ENCODE measurements at regions not wholly inside any gene's neighbourhood (a gene's known extent, or its start where the extent isn't known, plus 50 kb on each side); places are given as distances from the start of the nearest gene placed in this dataset.
"Not testable (repeated sequence)": the region's sequence is repeated elsewhere in the genome, so short reads cannot be mapped to it uniquely, and the experiment has no call there.

GRCh38 chr6:67882436-67883311, 752.4 kb upstream of the ADGRB3 start:
- ATAC-seq (no peak), DNase-seq (no peak)
- Mint-ChIP-seq H3K9me3 (ENCODE audit: insufficient read depth) (peaks cover 7% of the 10 kb centered on the region), H3K27ac (no peak overlapping the region), H3K4me1 (ENCODE audit: low read depth) (no peaks in the 10 kb centered on the region), H3K4me3 (no peak overlapping the region), H3K36me3 (ENCODE audit: low read depth) (no peaks in the 10 kb centered on the region), H3K27me3 (ENCODE audit: low read depth) (no peaks in the 10 kb centered on the region)
- POLR2A ChIA-PET, result no interaction called here
- CTCF ChIA-PET, result no interaction called here

GRCh38 chr6:67881706-67882065, 753.4 kb upstream of the ADGRB3 start:
- DNase-seq (no peak), ATAC-seq (no peak)
- Mint-ChIP-seq H3K27me3 (ENCODE audit: low read depth) (no peaks in the 10 kb centered on the region), H3K9me3 (ENCODE audit: insufficient read depth) (no peaks in the 10 kb centered on the region), H3K4me1 (ENCODE audit: low read depth) (no peaks in the 10 kb centered on the region), H3K36me3 (ENCODE audit: low read depth) (no peaks in the 10 kb centered on the region), H3K4me3 (no peak overlapping the region), H3K27ac (no peak overlapping the region)
- CTCF ChIA-PET, result no interaction called here
- POLR2A ChIA-PET, result no interaction called here

GRCh38 chr6:67880939-67881705, 754.0 kb upstream of the ADGRB3 start:
- Mint-ChIP-seq H3K9me3 (ENCODE audit: insufficient read depth) (no peaks in the 10 kb centered on the region), H3K4me3 (no peak overlapping the region), H3K4me1 (ENCODE audit: low read depth) (no peaks in the 10 kb centered on the region), H3K27me3 (ENCODE audit: low read depth) (no peaks in the 10 kb centered on the region), H3K27ac (no peak overlapping the region), H3K36me3 (ENCODE audit: low read depth) (no peaks in the 10 kb centered on the region)
- ChIA-PET POLR2A (no interaction called here), CTCF (no interaction called here)
- DNase-seq (no peak), ATAC-seq (no peak)

- CTCF ChIA-PET; H3K27me3 Mint-ChIP-seq (ENCODE audit: low read depth); H3K4me3 Mint-ChIP-seq; H3K27ac Mint-ChIP-seq; H3K4me1 Mint-ChIP-seq (ENCODE audit: low read depth); ATAC-seq; DNase-seq; H3K9me3 Mint-ChIP-seq (ENCODE audit: insufficient read depth); H3K36me3 Mint-ChIP-seq (ENCODE audit: low read depth); POLR2A ChIA-PET: not testable (repeated sequence)
These were observed 754.7 kb upstream of the ADGRB3 start for GRCh38 chr6:67880343-67880742.

- H3K9me3 Mint-ChIP-seq (ENCODE audit: insufficient read depth); ATAC-seq; CTCF ChIA-PET; H3K4me1 Mint-ChIP-seq (ENCODE audit: low read depth); DNase-seq; H3K27ac Mint-ChIP-seq; H3K27me3 Mint-ChIP-seq (ENCODE audit: low read depth); H3K4me3 Mint-ChIP-seq; POLR2A ChIA-PET; H3K36me3 Mint-ChIP-seq (ENCODE audit: low read depth): not testable (repeated sequence)
These were observed 755.2 kb upstream of the ADGRB3 start for GRCh38 chr6:67879928-67880327.

GRCh38 chr6:67879105-67879904, 755.8 kb upstream of the ADGRB3 start:
- ATAC-seq; CTCF ChIA-PET; DNase-seq; H3K27ac Mint-ChIP-seq; H3K4me3 Mint-ChIP-seq; H3K36me3 Mint-ChIP-seq (ENCODE audit: low read depth); H3K9me3 Mint-ChIP-seq (ENCODE audit: insufficient read depth); H3K27me3 Mint-ChIP-seq (ENCODE audit: low read depth); H3K4me1 Mint-ChIP-seq (ENCODE audit: low read depth); POLR2A ChIA-PET: not testable (repeated sequence)

- DNase-seq; H3K4me3 Mint-ChIP-seq; H3K27ac Mint-ChIP-seq; H3K4me1 Mint-ChIP-seq (ENCODE audit: low read depth); ATAC-seq; POLR2A ChIA-PET; H3K27me3 Mint-ChIP-seq (ENCODE audit: low read depth); H3K9me3 Mint-ChIP-seq (ENCODE audit: insufficient read depth); H3K36me3 Mint-ChIP-seq (ENCODE audit: low read depth); CTCF ChIA-PET: not testable (repeated sequence)
These were observed 756.9 kb upstream of the ADGRB3 start for GRCh38 chr6:67878216-67878615.

- CTCF ChIA-PET, result no interaction called here
- H3K9me3 Mint-ChIP-seq (ENCODE audit: insufficient read depth), result peaks cover 12% of the 10 kb centered on the region
- no peak for DNase-seq
These were observed 757.8 kb upstream of the ADGRB3 start for GRCh38 chr6:67877288-67877687.

GRCh38 chr6:67875877-67876383, 759.2 kb upstream of the ADGRB3 start:
- Mint-ChIP-seq H3K4me1 (ENCODE audit: low read depth) (no peaks in the 10 kb centered on the region), H3K36me3 (ENCODE audit: low read depth) (no peaks in the 10 kb centered on the region), H3K4me3 (no peak overlapping the region), H3K27me3 (ENCODE audit: low read depth) (no peaks in the 10 kb centered on the region), H3K9me3 (ENCODE audit: insufficient read depth) (peaks cover 13% of the 10 kb centered on the region), H3K27ac (no peak overlapping the region)
- ChIA-PET POLR2A (no interaction called here), CTCF (no interaction called here)
- DNase-seq (no peak), ATAC-seq (no peak)

More at GRCh38 chr6:67877288-67877687, 757.8 kb upstream of the ADGRB3 start:
- Mint-ChIP-seq H3K36me3 (ENCODE audit: low read depth) (no peaks in the 10 kb centered on the region), H3K27me3 (ENCODE audit: low read depth) (no peaks in the 10 kb centered on the region), H3K4me1 (ENCODE audit: low read depth) (no peaks in the 10 kb centered on the region), H3K27ac (no peak overlapping the region), H3K4me3 (no peak overlapping the region)
- POLR2A ChIA-PET, result no interaction called here
- ATAC-seq, result no peak

- H3K4me1 Mint-ChIP-seq (ENCODE audit: low read depth), result no peaks in the 10 kb centered on the region
- H3K27ac Mint-ChIP-seq, result no peak overlapping the region
- ATAC-seq (no peak), DNase-seq (no peak)
- peaks cover 29% of the 10 kb centered on the region for H3K9me3 Mint-ChIP-seq (ENCODE audit: insufficient read depth)
- no peak overlapping the region for H3K4me3 Mint-ChIP-seq
- CTCF ChIA-PET, result no interaction called here
- no peaks in the 10 kb centered on the region for H3K27me3 Mint-ChIP-seq (ENCODE audit: low read depth)
- POLR2A ChIA-PET, result no interaction called here
- H3K36me3 Mint-ChIP-seq (ENCODE audit: low read depth), result no peaks in the 10 kb centered on the region
These were observed 764.8 kb upstream of the ADGRB3 start for GRCh38 chr6:67870321-67870720.

GRCh38 chr6:67863346-67863745, 771.7 kb upstream of the ADGRB3 start:
- DNase-seq (no peak), ATAC-seq (no peak)
- ChIA-PET POLR2A (no interaction called here), CTCF (no interaction called here)
- H3K4me3 Mint-ChIP-seq, result no peak overlapping the region
- H3K9me3 Mint-ChIP-seq (ENCODE audit: insufficient read depth), result peaks cover 27% of the 10 kb centered on the region
- no peaks in the 10 kb centered on the region for H3K4me1 Mint-ChIP-seq (ENCODE audit: low read depth)
- no peaks in the 10 kb centered on the region for H3K36me3 Mint-ChIP-seq (ENCODE audit: low read depth)
- H3K27me3 Mint-ChIP-seq (ENCODE audit: low read depth), result no peaks in the 10 kb centered on the region
- no peak overlapping the region for H3K27ac Mint-ChIP-seq

GRCh38 chr6:67854098-67854497, 781.0 kb upstream of the ADGRB3 start:
- no peaks in the 10 kb centered on the region for H3K4me1 Mint-ChIP-seq (ENCODE audit: low read depth)
- H3K27me3 Mint-ChIP-seq (ENCODE audit: low read depth), result no peaks in the 10 kb centered on the region
- peaks cover 12% of the 10 kb centered on the region for H3K9me3 Mint-ChIP-seq (ENCODE audit: insufficient read depth)
- POLR2A ChIA-PET, result no interaction called here
- CTCF ChIA-PET, result no interaction called here
- DNase-seq (no peak), ATAC-seq (no peak)
- H3K36me3 Mint-ChIP-seq (ENCODE audit: low read depth), result no peaks in the 10 kb centered on the region
- no peak overlapping the region for H3K4me3 Mint-ChIP-seq
- no peak overlapping the region for H3K27ac Mint-ChIP-seq
